ENCODE measurements at regions not wholly inside any gene's neighbourhood (a gene's known extent, or its start where the extent isn't known, plus 50 kb on each side); places are given as distances from the start of the nearest gene placed in this dataset.

GRCh38 chr4:20456407-20456806 is 204.7 kb downstream of the SLIT2 start:
- Histone ChIP-seq H3K4me1 (no peaks in the 10 kb centered on the region), H3K9me3 (no peaks in the 10 kb centered on the region), H3K27ac (no peak overlapping the region), H3K4me3 (no peak overlapping the region), H3K27me3 (no peaks in the 10 kb centered on the region), H3K36me3 (no peaks in the 10 kb centered on the region)
- ATAC-seq (no peak), FAIRE-seq (no peak), DNase-seq (no peak)
- TF ChIP-seq CTCF (IDR thresholded peaks at IDR 0.05): no peak
- intact Hi-C loops (cut with DNase I): no loop called here

GRCh38 chr4:20462426-20463175 is 210.9 kb downstream of the SLIT2 start:
- H3K4me3 ChIP-seq: no peak overlapping the region
- intact Hi-C loops (cut with DNase I): no loop called here
- FAIRE-seq: no peak
- ATAC-seq: no peak
- no peaks in the 10 kb centered on the region for H3K36me3 ChIP-seq
- H3K27me3 ChIP-seq: no peaks in the 10 kb centered on the region
- no peaks in the 10 kb centered on the region for H3K9me3 ChIP-seq
- no peaks in the 10 kb centered on the region for H3K4me1 ChIP-seq
- DNase-seq: no peak
- no peak overlapping the region for H3K27ac ChIP-seq
- WGBS, 2 donors: 57 to 64% methylated on average over 4 of the region's 4 CpGs
- TF ChIP-seq CTCF (IDR thresholded peaks at IDR 0.05): no peak

- Histone ChIP-seq H3K4me3 (no peak overlapping the region), H3K27me3 (no peaks in the 10 kb centered on the region), H3K9me3 (no peaks in the 10 kb centered on the region), H3K36me3 (no peaks in the 10 kb centered on the region), H3K4me1 (no peaks in the 10 kb centered on the region), H3K27ac (no peak overlapping the region)
- DNase-seq (no peak), ATAC-seq (no peak), FAIRE-seq (no peak)
- WGBS, 2 donors: 60 to 75% methylated on average over 2 of the region's 2 CpGs
- no peak for TF ChIP-seq CTCF (IDR thresholded peaks at IDR 0.05)
- intact Hi-C loops (cut with DNase I): no loop called here
Measured at GRCh38 chr4:20463176-20463430, 211.4 kb downstream of the SLIT2 start.

- FAIRE-seq: no peak
- intact Hi-C loops (cut with DNase I): no loop called here
- no peak overlapping the region for H3K27ac ChIP-seq
- WGBS, 2 donors: 73 to 79% methylated on average over 5 of the region's 5 CpGs
- no peaks in the 10 kb centered on the region for H3K9me3 ChIP-seq
- DNase-seq: no peak
- H3K4me1 ChIP-seq: no peaks in the 10 kb centered on the region
- no peaks in the 10 kb centered on the region for H3K27me3 ChIP-seq
- no peaks in the 10 kb centered on the region for H3K36me3 ChIP-seq
- no peak overlapping the region for H3K4me3 ChIP-seq
- no peak for ATAC-seq
- no peak for TF ChIP-seq CTCF (IDR thresholded peaks at IDR 0.05)
Measured at GRCh38 chr4:20464381-20464780, 212.7 kb downstream of the SLIT2 start.

GRCh38 chr4:20474119-20474518 is 222.4 kb downstream of the SLIT2 start:
- H3K36me3 ChIP-seq: peaks cover 0 to 3% (median 0%) of the 10 kb centered on the region in 3 donors
- no peak overlapping the region for H3K4me3 ChIP-seq
- intact Hi-C loops (cut with DNase I): no loop called here
- no peaks in the 10 kb centered on the region for H3K4me1 ChIP-seq
- no peak for TF ChIP-seq CTCF (IDR thresholded peaks at IDR 0.05)
- DNase-seq: no peak
- no peak for FAIRE-seq
- H3K27me3 ChIP-seq: no peaks in the 10 kb centered on the region
- no peak overlapping the region for H3K27ac ChIP-seq
- ATAC-seq: peak in 1 of 4 donors; percentile 31
- H3K9me3 ChIP-seq: no peaks in the 10 kb centered on the region

All from pancreas (tissue), 10 donors.